ENCODE measurements at regions not wholly inside any gene's neighbourhood (a gene's known extent, or its start where the extent isn't known, plus 50 kb on each side); places are given as distances from the start of the nearest gene placed in this dataset.

- TF ChIP-seq, protein P1, sequence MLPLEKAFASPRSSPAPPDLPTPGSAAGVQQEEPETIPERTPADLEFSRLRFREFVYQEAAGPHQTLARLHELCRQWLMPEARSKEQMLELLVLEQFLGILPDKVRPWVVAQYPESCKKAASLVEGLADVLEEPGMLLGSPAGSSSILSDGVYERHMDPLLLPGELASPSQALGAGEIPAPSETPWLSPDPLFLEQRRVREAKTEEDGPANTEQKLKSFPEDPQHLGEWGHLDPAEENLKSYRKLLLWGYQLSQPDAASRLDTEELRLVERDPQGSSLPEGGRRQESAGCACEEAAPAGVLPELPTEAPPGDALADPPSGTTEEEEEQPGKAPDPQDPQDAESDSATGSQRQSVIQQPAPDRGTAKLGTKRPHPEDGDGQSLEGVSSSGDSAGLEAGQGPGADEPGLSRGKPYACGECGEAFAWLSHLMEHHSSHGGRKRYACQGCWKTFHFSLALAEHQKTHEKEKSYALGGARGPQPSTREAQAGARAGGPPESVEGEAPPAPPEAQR (CRISPR knock-in tag; IDR thresholded peaks at IDR 0.05) = no peak
- TF ChIP-seq IRF2 (CRISPR knock-in tag; IDR thresholded peaks at IDR 0.05; ENCODE audit: borderline replicate concordance, low read depth) (no peak), SMAD4 (CRISPR knock-in tag; IDR thresholded peaks at IDR 0.05) (no peak), MLX (CRISPR knock-in tag; IDR thresholded peaks at IDR 0.05) (no peak), GABPB1 (CRISPR knock-in tag; IDR thresholded peaks at IDR 0.05) (no peak)
- TF ChIP-seq, protein P2, sequence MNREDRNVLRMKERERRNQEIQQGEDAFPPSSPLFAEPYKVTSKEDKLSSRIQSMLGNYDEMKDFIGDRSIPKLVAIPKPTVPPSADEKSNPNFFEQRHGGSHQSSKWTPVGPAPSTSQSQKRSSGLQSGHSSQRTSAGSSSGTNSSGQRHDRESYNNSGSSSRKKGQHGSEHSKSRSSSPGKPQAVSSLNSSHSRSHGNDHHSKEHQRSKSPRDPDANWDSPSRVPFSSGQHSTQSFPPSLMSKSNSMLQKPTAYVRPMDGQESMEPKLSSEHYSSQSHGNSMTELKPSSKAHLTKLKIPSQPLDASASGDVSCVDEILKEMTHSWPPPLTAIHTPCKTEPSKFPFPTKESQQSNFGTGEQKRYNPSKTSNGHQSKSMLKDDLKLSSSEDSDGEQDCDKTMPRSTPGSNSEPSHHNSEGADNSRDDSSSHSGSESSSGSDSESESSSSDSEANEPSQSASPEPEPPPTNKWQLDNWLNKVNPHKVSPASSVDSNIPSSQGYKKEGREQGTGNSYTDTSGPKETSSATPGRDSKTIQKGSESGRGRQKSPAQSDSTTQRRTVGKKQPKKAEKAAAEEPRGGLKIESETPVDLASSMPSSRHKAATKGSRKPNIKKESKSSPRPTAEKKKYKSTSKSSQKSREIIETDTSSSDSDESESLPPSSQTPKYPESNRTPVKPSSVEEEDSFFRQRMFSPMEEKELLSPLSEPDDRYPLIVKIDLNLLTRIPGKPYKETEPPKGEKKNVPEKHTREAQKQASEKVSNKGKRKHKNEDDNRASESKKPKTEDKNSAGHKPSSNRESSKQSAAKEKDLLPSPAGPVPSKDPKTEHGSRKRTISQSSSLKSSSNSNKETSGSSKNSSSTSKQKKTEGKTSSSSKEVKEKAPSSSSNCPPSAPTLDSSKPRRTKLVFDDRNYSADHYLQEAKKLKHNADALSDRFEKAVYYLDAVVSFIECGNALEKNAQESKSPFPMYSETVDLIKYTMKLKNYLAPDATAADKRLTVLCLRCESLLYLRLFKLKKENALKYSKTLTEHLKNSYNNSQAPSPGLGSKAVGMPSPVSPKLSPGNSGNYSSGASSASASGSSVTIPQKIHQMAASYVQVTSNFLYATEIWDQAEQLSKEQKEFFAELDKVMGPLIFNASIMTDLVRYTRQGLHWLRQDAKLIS (CRISPR knock-in tag; IDR thresholded peaks at IDR 0.05; ENCODE audit: borderline replicate concordance) = no peak
- TF ChIP-seq, protein P3, sequence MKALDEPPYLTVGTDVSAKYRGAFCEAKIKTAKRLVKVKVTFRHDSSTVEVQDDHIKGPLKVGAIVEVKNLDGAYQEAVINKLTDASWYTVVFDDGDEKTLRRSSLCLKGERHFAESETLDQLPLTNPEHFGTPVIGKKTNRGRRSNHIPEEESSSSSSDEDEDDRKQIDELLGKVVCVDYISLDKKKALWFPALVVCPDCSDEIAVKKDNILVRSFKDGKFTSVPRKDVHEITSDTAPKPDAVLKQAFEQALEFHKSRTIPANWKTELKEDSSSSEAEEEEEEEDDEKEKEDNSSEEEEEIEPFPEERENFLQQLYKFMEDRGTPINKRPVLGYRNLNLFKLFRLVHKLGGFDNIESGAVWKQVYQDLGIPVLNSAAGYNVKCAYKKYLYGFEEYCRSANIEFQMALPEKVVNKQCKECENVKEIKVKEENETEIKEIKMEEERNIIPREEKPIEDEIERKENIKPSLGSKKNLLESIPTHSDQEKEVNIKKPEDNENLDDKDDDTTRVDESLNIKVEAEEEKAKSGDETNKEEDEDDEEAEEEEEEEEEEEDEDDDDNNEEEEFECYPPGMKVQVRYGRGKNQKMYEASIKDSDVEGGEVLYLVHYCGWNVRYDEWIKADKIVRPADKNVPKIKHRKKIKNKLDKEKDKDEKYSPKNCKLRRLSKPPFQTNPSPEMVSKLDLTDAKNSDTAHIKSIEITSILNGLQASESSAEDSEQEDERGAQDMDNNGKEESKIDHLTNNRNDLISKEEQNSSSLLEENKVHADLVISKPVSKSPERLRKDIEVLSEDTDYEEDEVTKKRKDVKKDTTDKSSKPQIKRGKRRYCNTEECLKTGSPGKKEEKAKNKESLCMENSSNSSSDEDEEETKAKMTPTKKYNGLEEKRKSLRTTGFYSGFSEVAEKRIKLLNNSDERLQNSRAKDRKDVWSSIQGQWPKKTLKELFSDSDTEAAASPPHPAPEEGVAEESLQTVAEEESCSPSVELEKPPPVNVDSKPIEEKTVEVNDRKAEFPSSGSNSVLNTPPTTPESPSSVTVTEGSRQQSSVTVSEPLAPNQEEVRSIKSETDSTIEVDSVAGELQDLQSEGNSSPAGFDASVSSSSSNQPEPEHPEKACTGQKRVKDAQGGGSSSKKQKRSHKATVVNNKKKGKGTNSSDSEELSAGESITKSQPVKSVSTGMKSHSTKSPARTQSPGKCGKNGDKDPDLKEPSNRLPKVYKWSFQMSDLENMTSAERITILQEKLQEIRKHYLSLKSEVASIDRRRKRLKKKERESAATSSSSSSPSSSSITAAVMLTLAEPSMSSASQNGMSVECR (CRISPR knock-in tag; IDR thresholded peaks at IDR 0.05; ENCODE audit: borderline replicate concordance) = no peak
Observed at GRCh38 chr12:125330645-125331341, 265.6 kb downstream of the AACS start (continued).

GRCh38 chr12:125331342-125332052 lies 266.3 kb downstream of the AACS start:
- no peak overlapping the region for H3K27ac Mint-ChIP-seq
- POLR2A ChIA-PET = no interaction called here

GRCh38 chr12:125332900-125333299 lies 267.7 kb downstream of the AACS start:
- ChIA-PET CTCF (interaction anchor here (0.6 to 4.0 kb wide), 28 partner anchors 8 to 241 kb away, joined by 3 to 68 read pairs (median 4); no protein-coding TSS in a partner anchor), POLR2A (interaction anchor here (1.1 kb wide), 1 partner anchor 147 kb away, joined by 8 read pairs; the partner anchor contains the start of gene TMEM132B)
- H3K4me1 Mint-ChIP-seq = peaks cover 49% of the 10 kb centered on the region
- DNase-seq (ENCODE audit: low spot score) (peak; percentile 38), ATAC-seq (no peak)
- peaks cover 3% of the 10 kb centered on the region; the same call in 1 of the 2 replicates for H3K27me3 Mint-ChIP-seq (ENCODE audit: low read depth)
- H3K4me3 Mint-ChIP-seq = no peak overlapping the region
- no peak overlapping the region for H3K27ac Mint-ChIP-seq
- H3K9me3 Mint-ChIP-seq = peaks cover 21% of the 10 kb centered on the region
- peaks cover 22% of the 10 kb centered on the region for H3K36me3 Mint-ChIP-seq
- no peak for TF ChIP-seq NR2C2 (CRISPR knock-in tag; IDR thresholded peaks at IDR 0.05)
- TF ChIP-seq, protein P4, sequence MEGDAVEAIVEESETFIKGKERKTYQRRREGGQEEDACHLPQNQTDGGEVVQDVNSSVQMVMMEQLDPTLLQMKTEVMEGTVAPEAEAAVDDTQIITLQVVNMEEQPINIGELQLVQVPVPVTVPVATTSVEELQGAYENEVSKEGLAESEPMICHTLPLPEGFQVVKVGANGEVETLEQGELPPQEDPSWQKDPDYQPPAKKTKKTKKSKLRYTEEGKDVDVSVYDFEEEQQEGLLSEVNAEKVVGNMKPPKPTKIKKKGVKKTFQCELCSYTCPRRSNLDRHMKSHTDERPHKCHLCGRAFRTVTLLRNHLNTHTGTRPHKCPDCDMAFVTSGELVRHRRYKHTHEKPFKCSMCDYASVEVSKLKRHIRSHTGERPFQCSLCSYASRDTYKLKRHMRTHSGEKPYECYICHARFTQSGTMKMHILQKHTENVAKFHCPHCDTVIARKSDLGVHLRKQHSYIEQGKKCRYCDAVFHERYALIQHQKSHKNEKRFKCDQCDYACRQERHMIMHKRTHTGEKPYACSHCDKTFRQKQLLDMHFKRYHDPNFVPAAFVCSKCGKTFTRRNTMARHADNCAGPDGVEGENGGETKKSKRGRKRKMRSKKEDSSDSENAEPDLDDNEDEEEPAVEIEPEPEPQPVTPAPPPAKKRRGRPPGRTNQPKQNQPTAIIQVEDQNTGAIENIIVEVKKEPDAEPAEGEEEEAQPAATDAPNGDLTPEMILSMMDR (IDR thresholded peaks at IDR 0.05) = peak; percentile 60; the same call in 1 of the 2 replicates
- TF ChIP-seq, protein P1 (CRISPR knock-in tag; IDR thresholded peaks at IDR 0.05) = no peak
- TF ChIP-seq, protein P5, sequence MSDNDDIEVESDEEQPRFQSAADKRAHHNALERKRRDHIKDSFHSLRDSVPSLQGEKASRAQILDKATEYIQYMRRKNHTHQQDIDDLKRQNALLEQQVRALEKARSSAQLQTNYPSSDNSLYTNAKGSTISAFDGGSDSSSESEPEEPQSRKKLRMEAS (CRISPR knock-in tag; IDR thresholded peaks at IDR 0.05) = no peak

More at GRCh38 chr12:125331342-125332052, 266.3 kb downstream of the AACS start:
- Mint-ChIP-seq H3K4me1 (peaks cover 49% of the 10 kb centered on the region), H3K9me3 (peaks cover 26% of the 10 kb centered on the region), H3K27me3 (ENCODE audit: low read depth) (peaks cover 3% of the 10 kb centered on the region; the same call in 1 of the 2 replicates), H3K36me3 (peaks cover 27% of the 10 kb centered on the region), H3K4me3 (peak overlapping the region; percentile 72)
- CTCF ChIA-PET = interaction anchor here (0.5 to 4.0 kb wide), 28 partner anchors 9 to 185 kb away, joined by 3 to 68 read pairs (median 6); partner anchors contain the start of gene TMEM132B
- TF ChIP-seq, protein P5 (CRISPR knock-in tag; IDR thresholded peaks at IDR 0.05) = 0 out of 2 replicates have a peak, but pooled peaks have one; percentile 39
- TF ChIP-seq ZNF121 (CRISPR knock-in tag; IDR thresholded peaks at IDR 0.05) = no peak
- ATAC-seq (0 out of 2 replicates have a peak, but pooled peaks have one; percentile 1), DNase-seq (ENCODE audit: low spot score) (no peak)
